H1 (cell line): ENCODE measurements at regions not wholly inside any gene's neighbourhood (a gene's known extent, or its start where the extent isn't known, plus 50 kb on each side); places are given as distances from the start of the nearest gene placed in this dataset.
A peak's percentile ranks its signal among the peaks of the same experiment; 100 is the strongest.

Experiments
- CTCF ChIA-PET: fragments of 300-600 bp; sonication (Branson Sonifier 250); formaldehyde crosslinking; loops from one replicate; lab custom pipeline; 2021; ENCODE audit not compliant: partially characterized antibody; lab: Charles Lee
- POLR2A ChIA-PET: fragments of 300-600 bp; sonication (Branson Sonifier 250); formaldehyde crosslinking; loops from one replicate; lab custom pipeline; 2021; ENCODE audit warnings: inconsistent platforms; ENCODE audit not compliant: partially characterized antibody; lab: Charles Lee
- DNase-seq, 2 experiments: peaks; one replicate each; pipeline versions ENCODE4 v3.0.0 to v3.0.0-alpha.2; 2010 to 2022; ENCODE audit warnings: low spot score in 2 of 2, low read depth in 1 of 2, mixed read lengths in 1 of 2
- FAIRE-seq: peaks from 2 replicates; lab custom pipeline; 2011; peaks lifted over from hg19 to GRCh38; lab: Jason Lieb, UNC
- H2AFZ ChIP-seq: 2 replicates; pipeline ENCODE4 v1.8.1; 2012; ENCODE audit warnings: low read length, inconsistent platforms
- H2AK5ac ChIP-seq: 2 replicates; pipeline ENCODE4 v1.6.1; 2013; ENCODE audit warnings: low read depth, low read length
- H2BK120ac ChIP-seq: replicated peaks from 2 replicates; pipeline ENCODE3; 2013; ENCODE audit warnings: low read depth, low read length, inconsistent platforms
- H2BK12ac ChIP-seq: 2 replicates; pipeline ENCODE4 v1.6.1; 2013; ENCODE audit warnings: low read depth, low read length
- H2BK15ac ChIP-seq: 2 replicates; pipeline ENCODE4 v1.6.1; 2013; ENCODE audit warnings: low read length
- H2BK20ac ChIP-seq: 2 replicates; pipeline ENCODE4 v1.6.1; 2013; ENCODE audit warnings: low read length
- H2BK5ac ChIP-seq: 2 replicates; pipeline ENCODE4 v1.6.1; 2013; ENCODE audit warnings: low read depth, low read length
- H3K14ac ChIP-seq: 2 replicates; pipeline ENCODE4 v1.6.1; 2013; ENCODE audit warnings: inconsistent platforms; ENCODE audit not compliant: insufficient read length
- H3K18ac ChIP-seq: 2 replicates; pipeline ENCODE4 v1.6.1; 2013; ENCODE audit warnings: low read length; ENCODE audit errors: extremely low read depth
- H3K23ac ChIP-seq: 2 replicates; pipeline ENCODE4 v1.6.1; 2013; ENCODE audit warnings: inconsistent platforms; ENCODE audit not compliant: insufficient read length
- H3K23me2 ChIP-seq: 2 replicates; pipeline ENCODE4 v1.6.1; 2013; ENCODE audit warnings: low read depth, low read length
- H3K27ac ChIP-seq: 2 replicates; pipeline ENCODE4 v1.6.1; 2011; ENCODE audit warnings: low read depth, low read length, inconsistent platforms
- H3K27me3 ChIP-seq, 4 experiments: replicated peaks in 1 of 4; 1 replicate in 1 of 4; 2 replicates in 3 of 4; pipeline versions ENCODE4 v1.6.1 to v1.8.1; 2011 to 2013; ENCODE audit warnings: low read length in 3 of 4, mild to moderate bottlenecking in 3 of 4, inconsistent platforms in 2 of 4, mixed read lengths in 2 of 4, moderate library complexity in 1 of 4; ENCODE audit not compliant: control insufficient read depth in 3 of 4, insufficient read depth in 3 of 4; ENCODE audit errors: extremely low read depth in 1 of 4
- H3K36me3 ChIP-seq, 4 experiments: 2 replicates each; pipeline versions ENCODE4 v1.6.1 to v1.8.1; 2011 to 2013; ENCODE audit warnings: mild to moderate bottlenecking in 4 of 4, low read length in 3 of 4, moderate library complexity in 2 of 4, control low read depth in 1 of 4, inconsistent platforms in 1 of 4; ENCODE audit not compliant: insufficient read depth in 4 of 4, control insufficient read depth in 2 of 4
- H3K4ac ChIP-seq: replicated peaks from 2 replicates; pipeline ENCODE3; 2013; ENCODE audit warnings: low read length, low read depth, mixed read lengths, inconsistent platforms; ENCODE audit not compliant: insufficient read length
- H3K4me1 ChIP-seq, 4 experiments: replicated peaks in 1 of 4; 1 replicate in 1 of 4; 2 replicates in 3 of 4; pipeline versions ENCODE4 v1.6.1 to v1.8.1; 2011 to 2013; ENCODE audit warnings: low read length in 3 of 4, inconsistent platforms in 2 of 4, mixed read lengths in 1 of 4; ENCODE audit not compliant: insufficient read depth in 4 of 4, control insufficient read depth in 3 of 4
- H3K4me2 ChIP-seq, 2 experiments: 2 replicates each; pipeline versions ENCODE4 v1.6.1 to v1.8.1; 2011 to 2013; ENCODE audit warnings: low read depth in 2 of 2, low read length in 2 of 2, control low read depth in 1 of 2, inconsistent platforms in 1 of 2, mild to moderate bottlenecking in 1 of 2; ENCODE audit not compliant: insufficient read depth in 1 of 2
- H3K4me3 ChIP-seq, 4 experiments: fragments of 200-600, 300-600 bp in 1 of 4; sonication (generic), shearing (Covaris generic), sonication (Bioruptor Twin) in 1 of 4; 2 replicates each; pipeline versions ENCODE4 v1.5.1 to v1.8.1; 2011 to 2016; ENCODE audit warnings: low read length in 4 of 4, low read depth in 3 of 4, control low read depth in 2 of 4, inconsistent platforms in 2 of 4, mild to moderate bottlenecking in 2 of 4, mixed read lengths in 1 of 4, moderate library complexity in 1 of 4; ENCODE audit not compliant: insufficient read depth in 2 of 4; ENCODE audit errors: extremely low read depth in 1 of 4
- H3K56ac ChIP-seq: replicated peaks from 2 replicates; pipeline ENCODE3; 2013; ENCODE audit warnings: low read depth, mild to moderate bottlenecking, mixed read lengths, low read length, inconsistent platforms; ENCODE audit not compliant: insufficient read length
- H3K79me1 ChIP-seq: 2 replicates; pipeline ENCODE4 v1.6.1; 2013; ENCODE audit warnings: low read depth, low read length, control low read depth
- H3K79me2 ChIP-seq, 2 experiments: 2 replicates each; pipeline versions ENCODE4 v1.6.1 to v1.8.1; 2012 to 2013; ENCODE audit warnings: low read length in 2 of 2, mild to moderate bottlenecking in 2 of 2, inconsistent platforms in 1 of 2; ENCODE audit not compliant: insufficient read depth in 2 of 2, control insufficient read depth in 1 of 2
- H3K9ac ChIP-seq, 4 experiments: replicated peaks in 1 of 4; 1 replicate in 1 of 4; 2 replicates in 3 of 4; pipeline versions ENCODE4 v1.6.1 to v1.8.1; 2011 to 2013; ENCODE audit warnings: low read depth in 3 of 4, low read length in 3 of 4, control low read depth in 2 of 4, mild to moderate bottlenecking in 2 of 4, moderate library complexity in 2 of 4, inconsistent platforms in 1 of 4; ENCODE audit errors: extremely low read depth in 1 of 4
- H3K9me3 ChIP-seq, 2 experiments: 2 replicates each; pipeline versions ENCODE4 v1.6.1 to v1.8.1; 2012 to 2013; ENCODE audit warnings: mild to moderate bottlenecking in 2 of 2, moderate library complexity in 2 of 2, control low read depth in 1 of 2, inconsistent platforms in 1 of 2, low read depth in 1 of 2, low read length in 1 of 2, mixed read lengths in 1 of 2; ENCODE audit not compliant: insufficient read depth in 2 of 2
- H4K20me1 ChIP-seq, 2 experiments: replicated peaks in 1 of 2; 2 replicates each; pipeline versions ENCODE3 to v1.8.1; 2011 to 2013; ENCODE audit warnings: inconsistent platforms in 2 of 2, low read length in 2 of 2, mild to moderate bottlenecking in 1 of 2; ENCODE audit not compliant: insufficient read depth in 2 of 2, control insufficient read depth in 1 of 2
- H4K5ac ChIP-seq: 2 replicates; pipeline ENCODE4 v1.6.1; 2013; ENCODE audit warnings: low read length, low read depth, mixed read lengths, inconsistent platforms; ENCODE audit not compliant: insufficient read length
- H4K8ac ChIP-seq: 2 replicates; pipeline ENCODE4 v1.8.0; 2013; ENCODE audit warnings: mild to moderate bottlenecking, moderate library complexity, low read length, inconsistent platforms; ENCODE audit not compliant: insufficient read depth; ENCODE audit errors: extremely low read depth
- H4K91ac ChIP-seq: replicated peaks from 2 replicates; pipeline ENCODE3; 2013; ENCODE audit warnings: low read length, mixed read lengths, inconsistent platforms; ENCODE audit not compliant: insufficient read length
- BACH1 ChIP-seq: IDR thresholded peaks from 2 replicates; pipeline ENCODE4 v1.6.1; 2012; ENCODE audit warnings: low read length, improper control_type of control experiment
- BCL11A ChIP-seq, 2 experiments: IDR thresholded peaks; one replicate each; pipeline ENCODE4 v1.6.1; 2011; ENCODE audit warnings: low read depth in 2 of 2, low read length in 2 of 2, mild to moderate bottlenecking in 2 of 2
- CBX8 ChIP-seq: fragments of 300-800, 300-1000 bp; sonication (generic); IDR thresholded peaks from 2 replicates; pipeline ENCODE4 v1.7.1; 2016; ENCODE audit warnings: low read depth, low read length, borderline replicate concordance
- EGR1 ChIP-seq: IDR thresholded peaks from 2 replicates; pipeline ENCODE4 v1.6.1; 2011; ENCODE audit warnings: low read depth, low read length, borderline replicate concordance
- EP300 ChIP-seq, 2 experiments: IDR thresholded peaks; 1 replicate in 1 of 2; 2 replicates in 1 of 2; pipeline ENCODE4 v1.6.1; 2011 to 2012; ENCODE audit warnings: low read depth in 2 of 2, low read length in 2 of 2, mild to moderate bottlenecking in 2 of 2, borderline replicate concordance in 1 of 2, inconsistent platforms in 1 of 2, moderate library complexity in 1 of 2
- EZH2 ChIP-seq: fragments of 200-600 bp; sonication (generic); IDR thresholded peaks from 2 replicates; pipeline ENCODE4 v1.7.1; 2012; ENCODE audit warnings: low read depth, mild to moderate bottlenecking, moderate library complexity, low read length, inconsistent platforms; ENCODE audit not compliant: severe bottlenecking
- FOSL1 ChIP-seq: IDR thresholded peaks from 2 replicates; pipeline ENCODE4 v1.6.1; 2011; ENCODE audit warnings: mild to moderate bottlenecking, low read depth, low read length, moderate library complexity; ENCODE audit not compliant: insufficient read depth
- KDM4A ChIP-seq: IDR thresholded peaks from one replicate; pipeline ENCODE4 v1.7.1; 2012; ENCODE audit warnings: low read depth, mild to moderate bottlenecking, moderate library complexity, low read length, inconsistent platforms; ENCODE audit not compliant: severe bottlenecking
- SAP30 ChIP-seq: fragments of 300-600 bp; sonication (generic); IDR thresholded peaks from 2 replicates; pipeline ENCODE4 v1.7.1; 2012; ENCODE audit warnings: low read length, moderate library complexity, mild to moderate bottlenecking, inconsistent platforms; ENCODE audit not compliant: insufficient read depth, insufficient replicate concordance
- SIRT6 ChIP-seq: IDR thresholded peaks from one replicate; pipeline ENCODE4 v1.7.1; 2012; ENCODE audit warnings: low read length, inconsistent platforms
- SRF ChIP-seq: IDR thresholded peaks from 2 replicates; pipeline ENCODE4 v1.6.1; 2011; ENCODE audit warnings: mild to moderate bottlenecking, low read depth, low read length, moderate library complexity
- SUZ12 ChIP-seq: fragments of 200-600 bp; sonication (generic); IDR thresholded peaks from 2 replicates; pipeline ENCODE4 v1.6.1; 2012; ENCODE audit warnings: mild to moderate bottlenecking, inconsistent platforms, low read length, moderate library complexity, mixed read lengths
- TAF1 ChIP-seq: IDR thresholded peaks from 2 replicates; pipeline ENCODE4 v1.6.1; 2011; ENCODE audit warnings: mild to moderate bottlenecking, low read depth, low read length
- TBP ChIP-seq: IDR thresholded peaks from 2 replicates; pipeline ENCODE4 v1.6.1; 2011; ENCODE audit warnings: low read depth, low read length, improper control_type of control experiment
- TEAD4 ChIP-seq: IDR thresholded peaks from 2 replicates; pipeline ENCODE4 v1.6.1; 2012; ENCODE audit warnings: low read depth, low read length, inconsistent platforms, mixed read lengths
- WGBS, 2 experiments: shearing (Covaris generic) in 1 of 2; methylation state at CpG; one replicate each; pipeline versions ENCODE4 v1.1.6 to v1.1.7; 2013 to 2015; ENCODE audit warnings: low lambda C conversion rate in 2 of 2, mixed read lengths in 2 of 2, inconsistent platforms in 1 of 2, low coverage in 1 of 2, missing lambda C conversion rate in 1 of 2; ENCODE audit not compliant: insufficient replicate concordance in 2 of 2, insufficient coverage in 1 of 2, insufficient read length in 1 of 2; ENCODE audit errors: extremely low coverage in 1 of 2, missing lambda C conversion rate in 1 of 2; 5-methylcytosine and 5-hydroxymethylcytosine counted together

GRCh38 chr6:40172272-40172671 lies 238.0 kb upstream of the MOCS1 start:
- Histone ChIP-seq H3K18ac (no peak overlapping the region), H3K27me3 (no peaks in the 10 kb centered on the region), H4K8ac (no peak overlapping the region), H3K56ac (no peak overlapping the region), H2BK15ac (no peak overlapping the region), H4K20me1 (no peaks in the 10 kb centered on the region), H2BK5ac (no peak overlapping the region), H4K5ac (no peak overlapping the region), H2BK120ac (no peak overlapping the region), H3K14ac (no peak overlapping the region), H3K23me2 (no peaks in the 10 kb centered on the region; the same call in 1 of the 2 replicates), H3K27ac (no peak overlapping the region), H4K91ac (peak overlapping the region; percentile 27), H3K9me3 (no peaks in the 10 kb centered on the region; a peak in 1 of 4 replicates), H3K79me1 (no peaks in the 10 kb centered on the region), H3K4me2 (no peak overlapping the region), H2AFZ (no peak overlapping the region), H3K79me2 (no peaks in the 10 kb centered on the region), H2BK12ac (no peak overlapping the region), H3K4ac (no peak overlapping the region), H2BK20ac (no peak overlapping the region), H3K23ac (no peak overlapping the region), H2AK5ac (no peak overlapping the region), H3K36me3 (no peaks in the 10 kb centered on the region; a peak in 1 of 8 replicates), H3K4me1 (peaks cover 0 to 3% (median 1%) of the 10 kb centered on the region in 4 experiments; a peak in 2 of 7 replicates), H3K4me3 (no peak overlapping the region), H3K9ac (no peak overlapping the region)
- CTCF ChIA-PET: no interaction called here
- FAIRE-seq (no peak), DNase-seq (no peak)
- POLR2A ChIA-PET: interaction anchor here (0.6 kb wide), 1 partner anchor 893 kb away, joined by 3 read pairs; no protein-coding TSS in a partner anchor
- WGBS, 2 experiments: 92% methylated on average over 3 of the region's 3 CpGs; no CpG with 5 or more reads in 1 of the 2 experiments
- no peak for TF ChIP-seq TAF1
- TF ChIP-seq SIRT6: no peak
- TF ChIP-seq BCL11A (IDR thresholded peaks at IDR 0.05; ENCODE audit: low read depth in 2 of 2, low read length in 2 of 2): no peak
- no peak for TF ChIP-seq TEAD4
- no peak for TF ChIP-seq FOSL1
- TF ChIP-seq EGR1: no peak
- no peak for TF ChIP-seq CBX8
- no peak for TF ChIP-seq BACH1
- no peak for TF ChIP-seq KDM4A
- no peak for TF ChIP-seq EZH2
- TF ChIP-seq SRF: no peak
- no peak for TF ChIP-seq EP300 (IDR thresholded peaks at IDR 0.05; ENCODE audit: borderline replicate concordance in 1 of 2, low read depth in 2 of 2, low read length in 2 of 2)
- TF ChIP-seq SUZ12: no peak
- TF ChIP-seq TBP: no peak
- no peak for TF ChIP-seq SAP30
